ENCODE measurements at regions not wholly inside any gene's neighbourhood (a gene's known extent, or its start where the extent isn't known, plus 50 kb on each side); places are given as distances from the start of the nearest gene placed in this dataset.

- in situ Hi-C loops (cut with HindIII; ENCODE audit: low pct_unique_long_range_greater_than_20kb, low sequenced_read_pairs): no loop called here
- no peak for DNase-seq (ENCODE audit: low read depth, low spot score)
Measured at GRCh38 chr1:67619080-67619479, 65.9 kb upstream of the GADD45A start.

DNA sequence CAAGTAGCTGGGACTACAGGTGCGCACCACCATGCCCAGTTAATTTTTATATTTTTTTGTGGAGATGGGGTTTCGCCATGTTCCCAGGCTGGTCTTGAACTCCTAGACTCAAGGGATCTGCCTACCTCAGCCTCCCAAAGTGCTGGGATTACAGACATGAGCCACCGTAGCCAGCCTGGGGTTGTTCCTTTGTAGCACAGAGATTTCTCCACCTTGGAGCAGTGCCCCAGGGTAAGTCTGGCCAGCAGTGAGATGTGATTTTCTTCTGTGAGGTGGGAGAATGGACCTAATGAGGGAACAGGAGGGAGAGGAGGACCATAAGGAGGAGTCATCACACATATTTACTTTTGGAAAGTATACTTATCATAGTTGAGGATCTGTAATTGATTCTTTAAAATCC is 61.1 kb upstream of the GADD45A start:
- no peak for DNase-seq (ENCODE audit: low read depth, low spot score)
- in situ Hi-C loops (cut with HindIII; ENCODE audit: low pct_unique_long_range_greater_than_20kb, low sequenced_read_pairs): no loop called here

GRCh38 chr1:67624680-67625079 is 60.3 kb upstream of the GADD45A start:
- in situ Hi-C loops (cut with HindIII; ENCODE audit: low pct_unique_long_range_greater_than_20kb, low sequenced_read_pairs): no loop called here
- DNase-seq (ENCODE audit: low read depth, low spot score): no peak

DNA sequence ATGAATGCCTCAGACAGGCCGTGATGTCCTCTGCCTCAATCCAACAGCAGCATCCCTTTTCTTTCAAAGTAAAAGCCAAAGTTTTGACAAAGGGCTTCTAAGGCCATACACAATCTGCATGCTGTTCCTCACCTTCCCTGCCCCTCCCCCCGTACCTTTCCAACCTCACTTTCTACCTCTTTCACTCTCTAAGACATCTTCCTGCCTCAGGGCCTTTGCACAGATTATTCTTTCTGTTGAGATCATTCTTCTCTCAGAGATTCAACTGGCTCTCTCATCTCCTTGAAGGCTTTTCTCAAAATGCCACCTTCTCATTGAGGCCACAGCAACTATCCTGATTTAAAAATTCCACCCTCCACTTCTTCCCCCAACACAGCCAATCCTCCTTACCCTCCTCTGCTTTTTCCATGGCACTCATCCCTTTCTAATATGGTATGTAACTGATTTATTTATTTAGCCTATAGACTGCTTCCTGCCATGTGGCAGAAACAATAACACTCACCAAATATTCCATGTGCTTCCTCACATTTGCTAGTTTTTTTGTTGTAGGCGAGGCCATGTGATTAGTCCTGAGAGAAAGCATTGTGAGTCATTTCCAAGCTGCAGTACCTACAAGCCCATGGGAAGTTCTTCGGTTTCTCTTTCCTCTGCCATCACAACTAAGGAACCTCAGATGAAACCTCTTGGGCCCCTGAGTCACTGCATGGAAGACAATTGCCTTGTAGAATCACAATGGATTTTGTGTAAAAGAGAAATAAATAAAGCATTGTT is 58.7 kb upstream of the GADD45A start:
- in situ Hi-C loops (cut with HindIII; ENCODE audit: low pct_unique_long_range_greater_than_20kb, low sequenced_read_pairs): no loop called here
- peak; percentile 84 for DNase-seq (ENCODE audit: low read depth, low spot score)

DNA sequence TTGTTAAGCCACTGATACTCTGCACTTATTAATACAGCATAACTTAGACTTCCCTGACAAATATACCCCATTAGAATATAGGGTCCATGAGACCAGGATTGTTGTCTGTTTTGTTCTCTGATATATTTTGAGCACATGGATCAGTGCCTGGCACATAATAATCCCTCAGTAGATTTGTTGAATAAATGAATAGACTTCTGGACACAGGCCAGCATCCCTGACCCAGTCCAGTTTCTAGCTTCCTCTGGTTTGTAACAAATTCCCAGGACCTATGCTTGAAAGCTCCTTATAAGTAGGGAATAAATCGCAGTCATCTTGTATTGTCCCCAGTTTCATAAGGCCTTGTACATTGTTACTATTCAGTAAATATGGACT is 58.2 kb upstream of the GADD45A start:
- DNase-seq (ENCODE audit: low read depth, low spot score): no peak
- in situ Hi-C loops (cut with HindIII; ENCODE audit: low pct_unique_long_range_greater_than_20kb, low sequenced_read_pairs): no loop called here

GRCh38 chr1:67627336-67627735 is 57.7 kb upstream of the GADD45A start:
- DNase-seq (ENCODE audit: low read depth, low spot score): no peak
- in situ Hi-C loops (cut with HindIII; ENCODE audit: low pct_unique_long_range_greater_than_20kb, low sequenced_read_pairs): no loop called here

- no peak for DNase-seq (ENCODE audit: low read depth, low spot score)
- in situ Hi-C loops (cut with HindIII; ENCODE audit: low pct_unique_long_range_greater_than_20kb, low sequenced_read_pairs): no loop called here
Measured at GRCh38 chr1:67627906-67628305, 57.1 kb upstream of the GADD45A start.

DNA sequence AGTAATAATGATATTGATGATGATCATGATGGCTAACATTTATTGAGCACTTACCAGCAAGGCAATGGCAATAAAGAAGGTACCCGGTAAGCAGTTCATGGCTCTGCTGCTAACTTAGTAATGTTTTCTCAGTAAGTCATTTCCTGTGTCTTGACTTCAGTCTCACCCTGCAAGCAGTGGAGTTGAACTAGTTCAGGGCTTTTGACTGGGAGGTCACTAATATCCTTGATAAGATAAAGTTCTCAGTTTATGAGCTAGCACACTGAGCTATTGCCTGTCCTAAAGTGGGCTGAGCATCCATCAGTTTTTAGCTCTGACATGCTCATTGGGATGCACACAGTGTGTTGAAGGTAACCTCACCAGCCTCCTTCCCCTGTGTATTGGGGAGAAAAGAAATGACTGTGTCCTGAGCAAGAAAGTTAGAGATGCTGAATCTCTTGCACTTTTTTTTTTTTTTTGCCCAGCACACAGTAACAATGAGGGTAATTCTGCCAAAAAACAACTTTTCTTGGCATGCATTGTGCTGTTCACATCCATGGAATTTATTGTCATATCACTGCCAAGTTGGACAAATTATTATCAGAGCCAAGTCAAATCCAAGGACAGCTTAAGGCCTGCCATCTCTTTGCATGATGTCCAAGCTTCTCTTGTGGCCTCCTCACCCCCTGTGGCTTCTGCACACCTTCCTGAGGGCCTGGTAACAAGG is 55.5 kb upstream of the GADD45A start:
- in situ Hi-C loops (cut with HindIII; ENCODE audit: low pct_unique_long_range_greater_than_20kb, low sequenced_read_pairs): no loop called here
- no peak for DNase-seq (ENCODE audit: low read depth, low spot score)

- in situ Hi-C loops (cut with HindIII; ENCODE audit: low pct_unique_long_range_greater_than_20kb, low sequenced_read_pairs): no loop called here
- DNase-seq (ENCODE audit: low read depth, low spot score): no peak
Measured at GRCh38 chr1:67630438-67631045, 54.5 kb upstream of the GADD45A start.

- DNase-seq (ENCODE audit: low read depth, low spot score): no peak
- in situ Hi-C loops (cut with HindIII; ENCODE audit: low pct_unique_long_range_greater_than_20kb, low sequenced_read_pairs): no loop called here
Measured at GRCh38 chr1:67632356-67632755, 52.6 kb upstream of the GADD45A start.

DNA sequence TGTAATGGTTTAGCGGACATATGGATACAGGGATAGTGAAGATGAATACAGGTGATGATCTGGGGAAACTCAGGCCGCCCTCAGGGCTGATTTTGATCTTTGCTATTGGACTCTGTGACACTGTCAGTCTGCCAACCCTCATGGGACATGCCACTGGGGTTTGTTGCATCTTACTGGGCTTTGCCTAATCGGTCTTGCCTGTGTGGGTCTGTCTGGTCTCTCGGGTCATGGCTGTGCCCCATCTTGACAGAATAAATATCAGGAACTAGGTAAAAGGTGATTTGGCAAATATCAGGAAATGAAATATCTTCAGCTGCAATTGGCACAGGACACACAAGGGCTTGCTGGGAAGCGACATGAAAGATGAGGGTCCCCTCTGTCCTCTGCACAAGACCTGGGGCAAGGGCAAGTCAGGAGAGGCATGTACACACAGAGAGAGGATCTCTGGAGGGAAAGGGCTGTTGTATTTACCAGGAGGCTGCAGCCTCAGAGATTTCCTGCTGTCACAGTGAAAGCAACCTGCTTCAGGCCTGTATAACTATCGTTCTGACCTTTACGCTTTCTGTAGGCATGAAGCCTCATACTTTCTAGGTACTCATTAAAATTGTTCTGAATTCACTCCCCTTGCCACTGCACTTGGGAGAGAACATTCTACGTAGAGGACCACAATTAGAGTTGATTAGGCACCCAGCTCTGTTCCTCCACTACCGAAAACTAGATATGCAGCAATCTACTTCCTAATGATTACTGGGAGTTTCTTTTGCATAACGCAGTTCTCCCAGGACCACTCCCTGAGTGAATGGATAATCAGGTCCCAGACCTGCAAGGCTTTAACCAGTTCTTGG is 52.0 kb upstream of the GADD45A start:
- DNase-seq (ENCODE audit: low read depth, low spot score): no peak
- in situ Hi-C loops (cut with HindIII; ENCODE audit: low pct_unique_long_range_greater_than_20kb, low sequenced_read_pairs): no loop called here

- no peak for DNase-seq (ENCODE audit: low read depth, low spot score)
- in situ Hi-C loops (cut with HindIII; ENCODE audit: low pct_unique_long_range_greater_than_20kb, low sequenced_read_pairs): no loop called here
Measured at GRCh38 chr1:67634396-67634935, 50.5 kb upstream of the GADD45A start.

DNA sequence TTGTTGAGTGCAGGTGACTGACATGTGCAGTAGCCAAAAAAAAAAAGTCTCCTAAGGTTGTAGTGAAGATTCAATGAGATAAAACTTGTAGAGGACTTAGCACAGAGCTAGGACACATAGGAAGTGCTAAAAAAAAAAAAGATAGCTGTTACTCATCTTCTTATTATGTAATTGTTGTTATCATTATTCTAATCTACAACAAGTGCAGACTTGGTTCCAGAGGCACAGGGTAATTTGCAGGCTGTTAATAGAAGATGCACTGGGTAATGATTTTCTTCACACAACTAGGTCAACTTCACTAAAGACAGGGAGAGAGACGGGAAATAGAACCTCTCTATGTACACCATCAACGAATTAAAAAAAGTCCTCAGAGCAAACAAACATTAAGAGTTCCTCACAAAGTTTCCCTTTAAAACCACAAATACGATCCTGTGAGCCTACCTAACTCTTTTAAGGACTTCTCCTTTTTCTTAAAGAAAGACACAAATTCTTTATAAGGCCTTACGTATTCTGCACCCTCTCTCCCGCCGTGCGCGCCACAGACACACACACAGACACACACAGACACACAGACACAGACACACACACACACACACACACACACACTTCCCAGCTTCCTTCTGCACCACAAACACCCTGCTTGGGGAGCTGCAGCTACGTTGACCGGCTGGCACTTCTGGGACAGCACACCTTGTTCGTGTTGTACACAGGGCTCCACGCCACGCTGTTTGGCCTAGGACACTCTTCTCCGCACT is 49.8 kb upstream of the GADD45A start:
- no peak for DNase-seq (ENCODE audit: low read depth, low spot score)
- in situ Hi-C loops (cut with HindIII; ENCODE audit: low pct_unique_long_range_greater_than_20kb, low sequenced_read_pairs): no loop called here

Small RNA genes in the stretch of these regions (small RNA-seq; reads per million reads assigned to genes)
- 0 reads per million in 2 experiments for gene RNU6-1031P

Measured in SK-MEL-5 (cell line).